ENCODE measurements at regions not wholly inside any gene's neighbourhood (a gene's known extent, or its start where the extent isn't known, plus 50 kb on each side); places are given as distances from the start of the nearest gene placed in this dataset.
"Not testable (repeated sequence)": the region's sequence is repeated elsewhere in the genome, so short reads cannot be mapped to it uniquely, and the experiment has no call there.

- no peak for DNase-seq
Observed at GRCh38 chr22:34324763-34325162, 404.5 kb upstream of the LARGE1 start.

DNA sequence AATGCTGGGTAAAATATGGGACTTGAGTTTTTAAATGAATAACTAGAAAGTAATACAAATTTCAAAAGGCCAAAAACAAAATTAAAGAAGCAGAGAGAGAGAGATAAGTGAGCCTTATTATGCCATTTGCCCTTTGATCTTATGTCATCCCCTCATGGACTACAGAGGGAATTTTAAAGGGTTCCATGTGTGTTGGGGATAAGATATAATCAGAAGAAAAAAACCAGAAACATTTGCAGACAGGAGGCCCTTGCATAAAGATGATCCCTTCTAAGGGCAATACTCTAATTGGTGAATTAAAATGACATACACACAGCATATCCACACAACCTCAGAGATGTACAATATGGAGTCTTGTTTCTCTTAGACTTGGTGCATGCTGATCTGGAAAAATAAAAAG lies 406.6 kb upstream of the LARGE1 start:
- no peak for DNase-seq

DNA sequence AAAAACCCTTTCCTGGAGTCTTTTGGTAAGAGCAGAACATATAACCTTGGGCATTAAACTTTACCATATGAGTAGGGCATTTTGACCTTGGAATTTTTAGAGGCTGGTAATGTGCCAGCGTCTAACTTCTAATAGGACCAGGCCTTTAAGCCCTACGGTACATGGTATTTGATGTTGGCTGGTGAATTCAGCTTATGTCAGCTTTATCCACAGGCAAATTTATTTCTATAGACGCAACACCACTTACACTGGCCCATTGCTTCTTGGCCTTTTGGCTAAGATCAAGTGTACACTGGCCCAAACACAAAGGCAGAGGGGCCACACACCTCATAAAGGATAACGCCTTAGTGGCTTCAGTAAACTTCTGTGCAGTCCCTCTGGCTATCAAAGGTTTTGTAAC lies 410.2 kb upstream of the LARGE1 start:
- no peak for DNase-seq

GRCh38 chr22:34333285-34333684 lies 413.0 kb upstream of the LARGE1 start:
- DNase-seq: no peak

- DNase-seq: no peak
Observed at GRCh38 chr22:34334893-34335292, 414.6 kb upstream of the LARGE1 start.

- no peak for DNase-seq
Observed at GRCh38 chr22:34344702-34345101, 424.4 kb upstream of the LARGE1 start.

DNA sequence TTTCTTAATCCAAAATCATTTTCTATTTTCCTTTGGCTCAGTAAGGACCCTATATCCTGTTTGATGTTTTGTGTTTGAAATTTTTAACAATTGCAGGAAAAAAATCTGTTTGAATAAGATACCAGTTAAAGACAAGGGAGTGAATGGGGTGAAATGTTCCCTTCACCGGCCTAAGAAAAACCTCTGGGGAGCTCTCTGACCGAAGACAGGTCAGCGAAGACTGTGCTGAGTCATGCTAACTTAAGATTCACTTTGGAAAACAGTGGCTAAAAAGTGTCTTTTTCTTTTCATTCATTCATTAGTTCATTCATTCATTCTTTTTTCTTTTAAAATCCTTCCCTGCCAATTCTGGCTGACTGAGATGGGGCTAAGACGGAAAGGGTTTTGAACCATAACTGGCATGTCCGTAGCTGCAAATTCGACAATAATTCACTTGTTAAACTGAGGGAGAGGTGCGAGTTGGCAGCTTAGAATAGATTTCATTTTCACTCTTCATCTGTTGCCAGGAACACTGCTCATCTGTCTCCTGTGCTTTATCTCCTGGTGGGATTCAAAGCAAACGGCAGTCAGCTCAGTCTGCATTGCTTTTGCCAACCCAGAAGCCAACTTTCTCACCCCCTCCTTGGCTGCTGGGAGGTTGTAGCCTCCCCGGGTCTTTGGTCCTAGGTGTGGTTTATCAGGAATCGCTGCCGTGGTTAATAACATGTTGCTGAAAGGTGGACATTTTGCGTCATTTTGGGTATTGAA lies 434.0 kb upstream of the LARGE1 start:
- DNase-seq: no peak

DNA sequence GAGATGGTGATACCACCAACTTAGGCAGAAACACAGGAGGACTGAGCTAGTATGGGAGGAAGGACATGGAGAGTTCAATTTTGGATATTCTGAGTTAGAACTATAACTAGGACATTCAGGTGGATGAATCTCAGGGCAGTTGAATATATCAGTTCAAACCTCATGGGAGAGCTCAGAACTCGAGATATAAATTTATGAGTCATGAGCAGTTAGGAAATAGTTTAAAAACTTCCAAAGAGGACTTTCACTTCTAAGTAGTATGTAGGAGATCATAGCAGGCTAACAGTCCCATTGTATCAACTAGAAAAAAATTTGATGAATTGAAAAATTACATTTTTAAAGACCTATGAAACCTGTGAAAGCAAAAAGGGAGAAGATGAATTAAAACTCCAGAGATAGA lies 436.2 kb upstream of the LARGE1 start:
- no peak for DNase-seq

DNA sequence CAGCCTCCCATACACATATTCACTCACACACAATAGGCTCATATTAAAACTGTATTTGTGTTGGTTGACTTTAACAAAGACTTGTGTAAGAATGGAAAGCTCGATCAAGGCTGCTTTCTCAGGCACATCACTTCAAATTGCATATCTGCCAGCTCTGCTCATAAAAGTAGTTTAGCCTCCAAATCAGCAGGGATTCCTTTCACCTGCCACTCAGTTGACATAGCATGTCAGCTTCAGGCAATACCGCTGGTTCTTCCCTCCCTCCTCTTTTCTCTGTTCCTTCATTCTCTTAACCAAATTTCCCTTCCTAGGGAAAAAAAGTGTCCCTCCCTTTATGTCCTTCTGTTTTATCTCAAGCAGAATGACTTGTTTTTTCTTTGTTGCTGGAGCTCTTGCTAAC lies 450.4 kb upstream of the LARGE1 start:
- no peak for DNase-seq

DNA sequence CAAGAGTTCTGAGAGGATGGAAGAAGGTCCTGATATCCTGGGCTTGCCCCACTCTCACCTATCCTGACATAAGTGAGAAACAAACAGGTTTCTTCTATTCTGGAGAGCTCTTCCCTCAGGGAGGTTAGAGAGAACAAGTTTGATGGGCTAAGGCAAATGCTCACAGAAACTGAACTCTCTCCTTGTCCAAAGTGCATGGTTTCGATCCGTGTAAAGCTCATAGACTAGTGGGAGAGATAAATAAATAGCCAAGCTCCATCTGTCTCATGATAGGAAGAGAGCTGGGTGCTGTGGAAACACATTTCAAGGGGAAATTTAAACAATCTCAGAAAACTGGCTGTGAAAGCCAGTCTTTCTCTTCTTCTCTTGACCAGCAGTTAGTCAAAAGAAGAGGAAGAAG lies 459.5 kb upstream of the LARGE1 start:
- DNase-seq: no peak

DNA sequence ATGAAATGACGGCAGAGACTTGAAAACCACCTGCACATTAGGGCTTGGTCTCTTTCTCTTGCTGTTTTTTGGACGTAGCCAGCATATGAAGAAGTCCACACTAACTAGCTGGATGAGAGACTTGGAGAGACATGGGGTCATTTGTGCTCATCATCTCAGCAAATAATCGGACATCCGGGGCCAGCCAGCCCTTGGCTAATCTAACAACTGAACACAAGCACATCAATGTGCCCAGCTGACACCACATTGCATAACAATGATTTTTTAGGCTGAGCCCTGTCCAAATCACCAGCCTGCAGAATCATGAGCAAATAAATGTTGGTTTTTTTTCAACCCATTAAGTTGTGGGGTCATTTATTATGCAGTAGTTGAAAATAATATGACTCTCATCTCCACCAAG lies 460.3 kb upstream of the LARGE1 start:
- no peak for DNase-seq

DNA sequence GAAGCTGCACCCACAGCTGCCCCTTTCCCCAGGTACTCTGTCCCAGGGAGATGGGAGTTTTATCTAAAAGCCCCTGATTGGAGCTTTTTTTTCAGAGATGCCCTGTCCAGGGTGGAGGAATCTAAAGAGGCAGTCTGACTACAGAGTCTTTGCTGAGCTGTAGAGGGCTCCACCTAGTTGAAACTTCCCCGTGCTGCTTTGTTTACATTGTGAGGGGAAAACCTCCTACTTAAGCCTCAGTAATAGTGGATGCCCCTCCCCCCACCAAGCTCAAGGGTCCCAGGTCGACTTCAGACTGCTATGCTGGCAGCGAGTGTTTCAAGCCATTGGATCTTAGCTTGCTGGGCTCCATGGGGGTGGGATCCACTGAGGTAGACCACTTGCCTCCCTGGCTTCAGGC lies 470.1 kb upstream of the LARGE1 start:
- DNase-seq: no peak

GRCh38 chr22:34395370-34395769 lies 475.1 kb upstream of the LARGE1 start:
- DNase-seq: no peak

DNA sequence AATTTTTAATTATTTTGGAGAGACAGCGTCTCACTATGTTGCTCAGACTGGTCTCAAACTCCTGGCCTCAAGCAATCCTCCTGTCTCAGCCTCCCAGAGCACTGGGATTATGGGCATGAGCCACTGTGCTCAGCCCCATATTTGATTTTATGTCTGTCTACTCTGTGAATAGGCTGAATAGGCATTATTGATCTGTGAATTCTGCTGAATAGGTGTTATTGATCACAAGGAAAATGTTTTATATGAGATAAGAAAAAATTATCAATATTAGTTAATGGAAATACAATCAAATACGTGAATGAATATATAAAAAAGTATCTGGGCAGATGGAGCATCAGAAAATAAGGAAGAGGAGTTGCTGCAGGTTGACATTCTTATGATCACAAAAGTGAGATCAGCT lies 483.4 kb upstream of the LARGE1 start:
- no peak for DNase-seq

DNA sequence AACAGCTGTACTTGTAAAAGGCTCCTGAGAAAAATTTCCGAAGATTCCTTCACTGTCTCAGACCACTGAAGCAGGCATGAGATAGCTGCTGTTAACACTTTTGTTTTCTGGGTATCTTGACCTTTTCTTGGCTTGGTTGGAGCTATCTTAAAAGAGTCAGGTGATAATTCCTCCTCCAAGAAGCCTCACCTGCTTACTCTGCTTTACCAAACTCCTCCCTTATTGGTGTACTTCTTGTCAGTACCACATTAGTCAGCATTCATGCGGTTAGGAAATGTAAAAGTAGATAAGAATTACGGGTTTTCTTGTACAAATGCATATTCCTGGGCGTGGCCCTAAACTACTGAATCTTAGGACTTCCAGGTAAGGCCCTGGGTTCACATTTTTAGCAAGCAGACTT lies 489.8 kb upstream of the LARGE1 start:
- DNase-seq: no peak

DNA sequence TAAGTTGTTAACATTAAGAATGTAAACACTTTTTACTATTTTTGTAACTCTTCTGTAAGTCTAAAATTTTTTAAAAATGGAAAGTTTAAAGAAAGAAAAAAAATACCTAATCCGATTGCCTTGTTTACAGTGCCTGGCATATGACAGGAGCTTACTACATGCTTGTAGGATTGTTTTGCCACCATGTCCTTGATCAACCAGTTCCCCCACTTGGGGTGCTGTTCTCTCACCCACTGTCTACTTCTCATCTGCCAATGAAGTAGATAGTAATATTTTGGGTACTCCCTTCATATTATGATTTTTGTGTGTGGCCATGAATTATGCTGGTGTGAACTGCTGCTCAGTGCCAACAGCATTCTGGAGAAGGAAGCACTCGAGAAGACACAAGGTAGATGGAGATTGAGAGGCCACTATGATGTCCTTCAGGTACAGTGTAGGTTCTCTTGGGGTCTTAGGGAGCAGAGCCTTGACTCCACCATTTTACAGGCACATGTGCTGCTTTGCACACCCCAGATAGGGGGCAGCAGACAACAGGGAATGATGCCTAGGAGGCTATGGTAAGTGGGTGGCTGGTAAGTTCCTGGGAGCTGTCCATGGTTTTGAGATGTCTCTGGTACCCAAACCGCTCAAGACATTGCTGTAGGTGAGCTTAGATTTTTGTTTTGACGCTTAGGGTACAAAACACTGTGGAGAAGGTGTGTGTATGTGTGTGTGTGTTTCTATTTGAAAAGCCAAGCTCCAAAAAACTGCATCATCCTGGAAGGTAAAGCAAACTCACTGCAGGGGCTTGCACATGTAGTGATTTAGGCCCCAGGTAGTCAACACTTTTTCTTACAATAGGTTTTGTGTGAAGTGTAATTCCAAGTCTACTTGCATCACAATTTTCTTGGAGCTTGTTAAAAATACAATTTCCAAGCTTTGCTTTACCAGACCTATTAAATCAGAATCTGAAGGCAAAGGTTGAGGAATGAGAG lies 494.5 kb upstream of the LARGE1 start:
- peak; percentile 0 for DNase-seq

- DNase-seq: no peak
Observed at GRCh38 chr22:34416022-34416860, 496.0 kb upstream of the LARGE1 start.

DNA sequence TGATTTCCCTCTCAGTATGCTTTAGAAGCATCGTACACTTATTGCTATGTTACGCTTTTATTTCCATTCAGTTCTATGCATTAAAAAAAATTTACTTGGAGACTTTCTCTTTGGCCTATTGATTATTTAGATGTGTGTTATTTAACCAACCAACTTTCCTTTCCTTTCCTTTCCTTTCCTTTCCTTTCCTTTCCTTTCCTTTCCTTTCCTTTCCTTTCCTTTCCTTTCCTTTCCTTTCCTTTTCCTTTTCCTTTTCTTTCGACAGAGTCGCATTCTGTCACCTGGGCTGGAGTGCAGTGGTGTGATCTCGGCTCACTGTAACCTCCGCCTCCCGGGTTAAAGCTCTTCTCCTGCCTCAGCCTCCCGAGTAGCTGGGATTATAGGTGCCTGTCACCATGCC lies 502.7 kb upstream of the LARGE1 start:
- not testable (repeated sequence) for DNase-seq

- DNase-seq: no peak
Observed at GRCh38 chr22:34427436-34427835, 507.2 kb upstream of the LARGE1 start.

DNA sequence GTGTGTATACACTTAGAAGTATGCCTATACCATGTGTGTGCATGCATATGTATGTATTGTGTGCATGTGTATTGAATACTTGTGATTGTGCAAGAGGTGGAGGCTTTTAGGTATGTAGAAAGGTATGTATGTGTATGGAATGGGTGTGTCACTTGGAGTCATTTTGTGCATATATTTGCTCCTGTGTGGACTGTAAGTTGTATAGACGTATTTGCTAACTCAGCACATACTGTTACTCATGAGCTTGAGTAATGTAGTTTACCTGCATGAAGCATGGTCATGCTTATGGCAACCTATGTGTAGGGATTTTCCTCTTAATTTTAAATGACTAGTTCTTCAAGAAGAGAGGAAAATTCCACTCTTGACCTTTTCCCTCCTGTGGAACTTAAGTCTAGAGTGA lies 507.6 kb upstream of the LARGE1 start:
- DNase-seq: no peak

GRCh38 chr22:34429314-34429713 lies 509.0 kb upstream of the LARGE1 start:
- no peak for DNase-seq

GRCh38 chr22:34430386-34430785 lies 510.1 kb upstream of the LARGE1 start:
- no peak for DNase-seq

DNA sequence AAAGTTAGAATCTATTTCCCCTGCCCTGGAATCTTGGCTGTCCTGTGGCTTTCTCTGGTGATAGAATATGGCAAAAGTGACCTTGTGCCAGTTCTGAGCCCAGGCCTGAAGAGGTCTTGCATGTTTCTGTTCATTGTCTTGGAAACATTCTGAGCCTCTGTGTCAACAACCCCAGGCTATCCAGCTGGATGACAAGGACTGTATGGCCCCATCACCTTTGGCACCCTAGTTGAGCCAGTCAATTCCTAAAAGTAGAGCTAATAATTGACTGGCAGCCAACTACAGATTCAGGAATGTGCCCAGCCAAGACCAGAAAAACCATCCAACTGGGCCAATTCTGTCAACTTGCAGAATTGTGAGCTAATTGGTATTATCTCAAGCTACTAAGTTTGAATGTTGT lies 514.1 kb upstream of the LARGE1 start:
- no peak for DNase-seq
